Activated CD8-positive, alpha-beta T cell treated with anti-CD3 and anti-CD28 coated beads for 36 hours (primary cell): ENCODE measurements at regions not wholly inside any gene's neighbourhood (a gene's known extent, or its start where the extent isn't known, plus 50 kb on each side); places are given as distances from the start of the nearest gene placed in this dataset.
"Not testable (repeated sequence)": the region's sequence is repeated elsewhere in the genome, so short reads cannot be mapped to it uniquely, and the experiment has no call there.

Source experiments
- ATAC-seq: fragments of 200-7000 bp; cut with Tn5 transposase; one replicate; pipeline ENCODE4 v1.10.0; 2021; ENCODE audit warnings: mild to moderate bottlenecking, moderate library complexity
- CTCF ChIA-PET: fragments of 350-600 bp; sonication (Branson Sonifier 250); formaldehyde crosslinking; loops from one replicate; lab custom pipeline; 2021; ENCODE audit warnings: antibody characterized with exemption; lab: Charles Lee
- POLR2A ChIA-PET: fragments of 350-600 bp; sonication (Branson Sonifier 250); formaldehyde crosslinking; loops from one replicate; lab custom pipeline; 2021; ENCODE audit warnings: antibody characterized with exemption; lab: Charles Lee
- DNase-seq: peaks from one replicate; pipeline ENCODE4 v3.0.0-alpha.2; 2020
- H3K27ac Mint-ChIP-seq: one replicate; pipeline ENCODE4 v1.8.0; 2021; ENCODE audit warnings: mild to moderate bottlenecking, mixed read lengths
- H3K27me3 Mint-ChIP-seq: one replicate; pipeline ENCODE4 v1.8.0; 2021; ENCODE audit warnings: mixed read lengths
- H3K36me3 Mint-ChIP-seq: one replicate; pipeline ENCODE4 v1.8.0; 2021; ENCODE audit warnings: low read depth, mixed read lengths
- H3K4me1 Mint-ChIP-seq: one replicate; pipeline ENCODE4 v1.8.0; 2021; ENCODE audit warnings: low read depth, mixed read lengths
- H3K4me3 Mint-ChIP-seq: one replicate; pipeline ENCODE4 v1.8.0; 2021; ENCODE audit warnings: mild to moderate bottlenecking, moderate library complexity, mixed read lengths
- H3K9me3 Mint-ChIP-seq: one replicate; pipeline ENCODE4 v1.8.0; 2021; ENCODE audit warnings: mixed read lengths
- intact Hi-C: fragments of 100-400 bp; cut with micrococcal nuclease; formaldehyde crosslinking; loops from one replicate; pipeline ENCODE4 v1.10.0; 2022
- TF ChIP-seq, protein P1 (sequence below): fragments of 200-600 bp; IDR thresholded peaks from one replicate; pipeline ENCODE4 v1.8.0; 2022; ENCODE audit warnings: antibody characterized with exemption, mild to moderate bottlenecking

DNA sequence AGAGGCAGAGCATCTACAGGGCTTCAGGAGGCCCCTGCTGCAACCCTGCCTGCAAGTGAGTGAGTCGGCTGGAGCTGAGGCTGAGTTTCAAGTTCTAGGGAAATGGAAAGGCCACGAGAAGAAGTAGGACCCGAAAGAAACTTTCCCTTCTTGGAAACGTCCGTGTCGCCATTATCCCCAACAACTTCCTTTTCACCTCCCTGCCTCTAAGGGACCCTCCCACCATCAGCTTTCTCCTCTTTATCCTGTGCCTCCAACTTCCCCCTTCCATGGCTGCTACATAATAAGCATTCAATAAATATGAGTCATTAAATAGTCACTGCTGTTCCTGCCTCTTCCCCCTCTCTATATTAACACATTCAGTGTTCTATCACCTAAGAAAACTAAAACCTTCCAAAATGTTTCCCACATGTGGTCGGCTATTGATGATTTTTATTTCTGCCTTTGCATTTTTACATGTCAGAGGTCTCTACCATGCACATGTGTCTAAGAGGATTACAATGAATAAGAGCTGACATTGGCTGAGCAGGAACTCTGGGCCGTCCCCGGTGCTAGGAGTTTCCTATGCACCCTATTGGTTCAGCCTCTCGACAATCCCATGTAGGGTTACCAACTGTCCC lies 115.9 kb upstream of the TNRC6C start:
- Mint-ChIP-seq H3K4me3 (no peak overlapping the region), H3K4me1 (peaks cover 55% of the 10 kb centered on the region), H3K36me3 (peaks cover 2% of the 10 kb centered on the region), H3K27ac (peak overlapping the region; percentile 79), H3K27me3 (no peaks in the 10 kb centered on the region), H3K9me3 (peaks cover 2% of the 10 kb centered on the region)
- DNase-seq (peak; percentile 42), ATAC-seq (peak; percentile 52)
- ChIA-PET POLR2A (interaction anchor here (1.0 to 2.9 kb wide), 4 partner anchors 8 to 115 kb away, joined by 4 to 9 read pairs (median 6); partner anchors contain the start of gene TNRC6C), CTCF (no interaction called here)
- TF ChIP-seq, protein P1, sequence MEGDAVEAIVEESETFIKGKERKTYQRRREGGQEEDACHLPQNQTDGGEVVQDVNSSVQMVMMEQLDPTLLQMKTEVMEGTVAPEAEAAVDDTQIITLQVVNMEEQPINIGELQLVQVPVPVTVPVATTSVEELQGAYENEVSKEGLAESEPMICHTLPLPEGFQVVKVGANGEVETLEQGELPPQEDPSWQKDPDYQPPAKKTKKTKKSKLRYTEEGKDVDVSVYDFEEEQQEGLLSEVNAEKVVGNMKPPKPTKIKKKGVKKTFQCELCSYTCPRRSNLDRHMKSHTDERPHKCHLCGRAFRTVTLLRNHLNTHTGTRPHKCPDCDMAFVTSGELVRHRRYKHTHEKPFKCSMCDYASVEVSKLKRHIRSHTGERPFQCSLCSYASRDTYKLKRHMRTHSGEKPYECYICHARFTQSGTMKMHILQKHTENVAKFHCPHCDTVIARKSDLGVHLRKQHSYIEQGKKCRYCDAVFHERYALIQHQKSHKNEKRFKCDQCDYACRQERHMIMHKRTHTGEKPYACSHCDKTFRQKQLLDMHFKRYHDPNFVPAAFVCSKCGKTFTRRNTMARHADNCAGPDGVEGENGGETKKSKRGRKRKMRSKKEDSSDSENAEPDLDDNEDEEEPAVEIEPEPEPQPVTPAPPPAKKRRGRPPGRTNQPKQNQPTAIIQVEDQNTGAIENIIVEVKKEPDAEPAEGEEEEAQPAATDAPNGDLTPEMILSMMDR, result no peak
- intact Hi-C loops, result loop anchor here (5.0 kb wide), 1 partner anchor 40 kb away; no protein-coding TSS in a partner anchor

DNA sequence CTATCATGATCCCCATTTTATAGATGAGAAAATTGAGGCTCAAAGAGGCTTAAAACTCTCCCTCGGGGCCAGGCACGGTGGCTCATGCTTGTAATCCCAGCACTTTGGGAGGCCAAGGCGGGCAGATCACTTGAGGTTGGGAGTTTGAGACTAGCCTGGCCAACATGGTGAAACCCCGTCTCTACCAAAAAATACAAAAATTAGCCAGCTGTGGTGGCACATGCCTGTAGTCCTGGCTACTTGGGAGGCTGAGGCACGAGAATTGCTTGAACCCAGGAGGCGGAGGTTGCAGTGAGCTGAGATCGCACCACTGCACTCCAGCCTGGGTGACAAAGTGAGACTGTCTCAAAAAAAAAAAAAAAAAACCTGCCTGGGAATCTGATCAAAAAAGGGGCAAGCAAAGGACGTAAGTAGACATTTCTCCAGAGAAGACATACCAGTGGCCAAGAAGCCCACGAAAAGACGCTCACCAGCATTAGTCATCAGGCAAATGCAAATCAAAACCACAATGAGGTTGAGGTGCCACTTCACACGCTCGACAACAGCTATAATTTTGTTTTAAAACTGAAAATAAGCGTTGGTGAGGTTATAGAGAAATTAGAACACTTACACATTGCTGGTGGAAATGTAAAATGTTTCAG lies 115.1 kb upstream of the TNRC6C start:
- peak; percentile 75 for ATAC-seq
- H3K36me3 Mint-ChIP-seq, H3K27me3 Mint-ChIP-seq, H3K9me3 Mint-ChIP-seq: not testable (repeated sequence)
- DNase-seq, result peak; percentile 90
- Mint-ChIP-seq H3K27ac (peak overlapping the region; percentile 79), H3K4me1 (peaks cover 55% of the 10 kb centered on the region), H3K4me3 (peak overlapping the region; percentile 34)
- ChIA-PET POLR2A (interaction anchor here (0.6 to 2.9 kb wide), 7 partner anchors 9 to 455 kb away, joined by 3 to 9 read pairs (median 5); partner anchors contain the start of gene TNRC6C), CTCF (interaction anchor here (1.2 to 1.8 kb wide), 5 partner anchors 9 to 170 kb away, joined by 3 to 7 read pairs (median 3); partner anchors contain the start of gene TNRC6C)
- intact Hi-C loops, result loop anchor here (5.0 kb wide), 1 partner anchor 39 kb away; no protein-coding TSS in a partner anchor

DNA sequence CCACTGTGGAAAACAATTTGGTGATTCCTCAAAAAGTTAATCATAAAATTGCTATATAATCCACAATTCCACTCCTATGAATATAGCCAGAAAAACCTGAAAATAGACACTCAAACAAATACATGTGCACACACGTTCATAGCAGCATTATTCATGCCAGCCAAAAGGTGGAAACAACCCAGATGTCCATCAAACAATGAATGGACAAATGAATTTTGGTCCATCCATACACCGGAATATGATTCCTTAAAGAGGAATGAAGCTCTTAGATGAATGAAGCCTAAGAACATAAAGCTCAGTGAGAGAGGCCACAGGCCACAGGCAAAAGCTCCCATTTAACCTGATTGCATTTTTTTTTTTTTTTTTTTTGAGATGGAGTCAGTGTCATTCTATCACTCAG lies 114.6 kb upstream of the TNRC6C start:
- TF ChIP-seq, protein P1, result no peak
- peaks cover 55% of the 10 kb centered on the region for H3K4me1 Mint-ChIP-seq
- no peaks in the 10 kb centered on the region for H3K9me3 Mint-ChIP-seq
- DNase-seq, result no peak
- ChIA-PET POLR2A (interaction anchor here (0.6 to 2.9 kb wide), 6 partner anchors 10 to 456 kb away, joined by 3 to 9 read pairs (median 5); partner anchors contain the start of gene TNRC6C), CTCF (interaction anchor here (1.2 to 1.8 kb wide), 6 partner anchors 9 to 170 kb away, joined by 3 to 7 read pairs (median 4); partner anchors contain the start of gene TNRC6C)
- H3K36me3 Mint-ChIP-seq, result no peaks in the 10 kb centered on the region
- H3K27me3 Mint-ChIP-seq, result no peaks in the 10 kb centered on the region
- peak; percentile 7 for ATAC-seq
- peak overlapping the region; percentile 34 for H3K4me3 Mint-ChIP-seq
- H3K27ac Mint-ChIP-seq, result peak overlapping the region; percentile 79
- intact Hi-C loops, result loop anchor here (5.0 kb wide), 1 partner anchor 38 kb away; no protein-coding TSS in a partner anchor

DNA sequence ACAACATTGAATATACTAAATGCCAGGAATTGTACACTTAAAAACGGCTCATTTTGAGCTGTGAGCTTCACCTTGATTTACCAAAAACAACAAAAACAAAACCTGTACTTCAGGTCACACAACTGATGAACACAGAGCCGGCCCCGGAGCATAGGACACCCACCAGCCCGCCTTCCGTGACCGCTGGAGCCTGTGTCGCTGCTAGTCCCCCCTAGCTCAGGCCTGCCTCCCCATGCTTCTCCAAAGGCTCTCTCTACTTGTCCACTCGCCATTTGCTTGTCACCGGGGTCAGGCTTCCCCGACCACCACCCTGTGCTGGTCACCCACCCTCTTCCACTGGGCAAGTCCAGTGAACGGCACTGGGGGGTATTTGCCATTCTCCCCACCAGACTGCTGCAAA lies 113.8 kb upstream of the TNRC6C start:
- H3K4me3 Mint-ChIP-seq, result no peak overlapping the region
- ChIA-PET CTCF (interaction anchor here (1.2 to 1.8 kb wide), 5 partner anchors 10 to 169 kb away, joined by 3 to 7 read pairs (median 4); no protein-coding TSS in a partner anchor), POLR2A (interaction anchor here (1.6 to 2.9 kb wide), 2 partner anchors 11 to 34 kb away, joined by 6 to 9 read pairs; no protein-coding TSS in a partner anchor)
- no peaks in the 10 kb centered on the region for H3K9me3 Mint-ChIP-seq
- ATAC-seq, result no peak
- no peak overlapping the region for H3K27ac Mint-ChIP-seq
- H3K36me3 Mint-ChIP-seq, result no peaks in the 10 kb centered on the region
- no peaks in the 10 kb centered on the region for H3K27me3 Mint-ChIP-seq
- intact Hi-C loops, result loop anchor here (5.0 kb wide), 1 partner anchor 38 kb away; no protein-coding TSS in a partner anchor
- H3K4me1 Mint-ChIP-seq, result peaks cover 55% of the 10 kb centered on the region
- TF ChIP-seq, protein P1, result no peak
- no peak for DNase-seq

DNA sequence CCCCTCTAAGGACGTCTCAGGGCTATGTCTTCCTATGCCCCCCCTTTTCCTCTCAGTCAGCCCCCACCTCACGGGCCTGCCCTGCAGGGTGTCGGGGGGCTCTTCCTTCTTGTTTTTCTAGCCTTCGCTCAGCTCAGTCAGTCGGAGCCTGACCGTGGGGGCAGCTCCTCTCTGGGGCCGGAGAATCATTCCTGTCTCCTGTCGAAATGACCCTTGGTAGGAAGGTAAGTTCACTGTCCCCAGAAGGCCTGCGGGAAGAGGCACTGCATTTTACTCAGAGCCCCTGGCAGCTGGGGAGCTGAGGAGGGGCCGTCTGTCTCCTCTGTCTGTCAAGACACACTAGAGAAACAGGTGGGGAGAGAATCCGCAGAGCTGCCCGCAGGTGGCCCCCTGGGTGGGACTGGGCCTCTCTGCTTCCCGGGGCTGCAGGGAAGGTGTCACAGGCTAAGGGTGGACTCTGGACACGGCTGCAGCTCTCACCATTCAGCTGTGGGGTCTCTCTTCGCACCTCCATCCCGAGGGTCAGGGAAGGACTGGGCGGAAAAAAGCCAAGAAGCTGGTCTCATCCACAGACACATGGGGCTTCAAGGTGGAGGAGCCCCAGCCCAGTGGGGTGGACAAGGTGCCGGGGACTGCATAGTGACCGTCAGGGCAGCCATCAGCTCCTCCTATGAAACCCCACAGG lies 112.8 kb upstream of the TNRC6C start:
- H3K4me1 Mint-ChIP-seq, result peaks cover 55% of the 10 kb centered on the region
- H3K4me3 Mint-ChIP-seq, result no peak overlapping the region
- CTCF ChIA-PET, result interaction anchor here (1.3 kb wide), 1 partner anchor 168 kb away, joined by 4 read pairs; no protein-coding TSS in a partner anchor
- no peaks in the 10 kb centered on the region for H3K9me3 Mint-ChIP-seq
- POLR2A ChIA-PET, result interaction anchor here (1.2 kb wide), 1 partner anchor 8 kb away, joined by 4 read pairs; no protein-coding TSS in a partner anchor
- H3K27me3 Mint-ChIP-seq, result no peaks in the 10 kb centered on the region
- H3K36me3 Mint-ChIP-seq, result no peaks in the 10 kb centered on the region
- ATAC-seq (no peak), DNase-seq (no peak)
- TF ChIP-seq, protein P1, result no peak
- intact Hi-C loops, result no loop called here
- H3K27ac Mint-ChIP-seq, result no peak overlapping the region
